ENCODE measurements at regions not wholly inside any gene's neighbourhood (a gene's known extent, or its start where the extent isn't known, plus 50 kb on each side); places are given as distances from the start of the nearest gene placed in this dataset.
"Not testable (repeated sequence)": the region's sequence is repeated elsewhere in the genome, so short reads cannot be mapped to it uniquely, and the experiment has no call there.

DNA sequence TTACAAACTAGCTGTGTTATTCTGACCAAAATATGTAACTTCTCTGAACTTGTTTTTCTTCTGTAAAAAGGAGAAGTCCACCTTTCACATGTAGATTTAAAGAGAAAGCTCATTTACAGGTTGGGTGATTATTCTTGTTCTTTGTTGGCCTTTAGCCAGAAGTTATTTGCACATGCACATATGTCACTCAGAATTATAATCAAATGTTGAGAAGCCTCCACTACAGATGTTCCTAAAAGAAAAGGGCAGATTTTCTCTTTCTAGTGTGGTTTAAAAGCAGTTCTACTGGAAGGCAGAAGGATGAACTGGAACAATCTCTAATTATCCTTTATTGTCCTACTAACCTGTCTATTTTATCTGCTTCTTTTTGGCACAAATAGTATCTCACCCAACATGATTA lies 209.8 kb upstream of the ELAVL2 start:
- Histone ChIP-seq H3K27me3 (no peaks in the 10 kb centered on the region), H3K4me1 (no peaks in the 10 kb centered on the region), H3K9me3 (no peaks in the 10 kb centered on the region), H3K4me3 (replicated peaks in 1 of 3) (no peak overlapping the region), H3K36me3 (no peaks in the 10 kb centered on the region), H3K27ac (no peak overlapping the region)
- no peak for DNase-seq
- no peak for TF ChIP-seq POLR2A (IDR thresholded peaks at IDR 0.05)
- TF ChIP-seq CTCF (IDR thresholded peaks at IDR 0.05) = no peak
- intact Hi-C loops (cut with DNase I) = no loop called here

- 78 to 82% methylated on average over 6 of the region's 6 CpGs for WGBS, 2 donors
- Histone ChIP-seq H3K27me3 (no peaks in the 10 kb centered on the region), H3K4me1 (no peaks in the 10 kb centered on the region), H3K36me3 (no peaks in the 10 kb centered on the region), H3K27ac (no peak overlapping the region), H3K4me3 (replicated peaks in 1 of 3) (no peak overlapping the region), H3K9me3 (no peaks in the 10 kb centered on the region)
- intact Hi-C loops (cut with DNase I) = no loop called here
- TF ChIP-seq POLR2A (IDR thresholded peaks at IDR 0.05) (no peak), CTCF (IDR thresholded peaks at IDR 0.05) (no peak)
- no peak for DNase-seq
Observed at GRCh38 chr9:24011881-24012280, 185.8 kb upstream of the ELAVL2 start.

DNA sequence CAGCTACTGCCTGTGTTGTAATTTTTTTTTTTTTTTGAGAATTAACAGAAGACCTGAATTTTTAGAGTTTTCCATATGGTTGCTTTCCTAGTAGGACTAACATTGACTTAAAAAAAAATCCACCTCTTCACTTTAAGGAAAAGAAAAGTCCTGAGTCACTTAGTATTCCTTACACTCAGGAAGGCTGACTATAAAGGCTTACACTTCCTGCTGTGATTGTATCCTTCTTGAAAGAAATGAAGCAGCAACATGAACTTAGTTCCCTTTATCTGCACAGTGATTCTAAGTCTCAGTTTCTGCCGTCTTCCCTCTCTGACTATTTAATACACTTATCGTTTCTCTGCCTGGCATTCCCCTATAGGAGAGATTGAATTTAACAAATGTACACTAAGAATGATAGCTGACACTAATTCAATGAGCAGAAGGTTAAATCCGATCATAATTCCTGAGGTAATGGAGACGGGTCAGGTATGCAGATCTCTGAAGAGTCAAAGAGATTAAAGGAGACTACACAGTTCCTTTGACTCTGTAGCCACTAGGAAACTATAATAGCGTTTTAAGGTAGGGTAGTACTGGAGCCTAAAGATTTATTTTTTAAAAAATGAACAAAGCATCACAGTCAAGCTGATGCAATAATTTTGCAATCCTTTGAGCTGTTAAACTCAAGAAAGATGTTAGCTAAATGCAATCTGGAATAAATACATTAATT lies 185.1 kb upstream of the ELAVL2 start:
- H3K27me3 ChIP-seq = no peaks in the 10 kb centered on the region
- H3K27ac ChIP-seq = no peak overlapping the region
- TF ChIP-seq CTCF (IDR thresholded peaks at IDR 0.05) (no peak), POLR2A (IDR thresholded peaks at IDR 0.05) (no peak)
- H3K4me1 ChIP-seq = no peaks in the 10 kb centered on the region
- WGBS, 2 donors = 64 to 68% methylated on average over 5 of the region's 5 CpGs
- H3K9me3 ChIP-seq = no peaks in the 10 kb centered on the region
- DNase-seq = no peak
- no peak overlapping the region for H3K4me3 ChIP-seq (replicated peaks in 1 of 3)
- no peaks in the 10 kb centered on the region for H3K36me3 ChIP-seq
- intact Hi-C loops (cut with DNase I) = no loop called here

- H3K27me3 ChIP-seq = no peaks in the 10 kb centered on the region
Observed at GRCh38 chr9:24009322-24009721, 183.3 kb upstream of the ELAVL2 start.

GRCh38 chr9:24007185-24007584 lies 181.1 kb upstream of the ELAVL2 start:
- intact Hi-C loops (cut with DNase I) = no loop called here
- no peaks in the 10 kb centered on the region for H3K27me3 ChIP-seq
- no peak for DNase-seq
- no peak overlapping the region for H3K4me3 ChIP-seq (replicated peaks in 1 of 3)
- TF ChIP-seq CTCF (IDR thresholded peaks at IDR 0.05) (no peak), POLR2A (IDR thresholded peaks at IDR 0.05) (no peak)
- 62 to 91% methylated on average over 1 of the region's 1 CpG for WGBS, 2 donors
- no peak overlapping the region for H3K27ac ChIP-seq
- H3K36me3 ChIP-seq = no peaks in the 10 kb centered on the region
- H3K4me1 ChIP-seq = no peaks in the 10 kb centered on the region
- H3K9me3 ChIP-seq = no peaks in the 10 kb centered on the region

More at GRCh38 chr9:24009322-24009721, 183.3 kb upstream of the ELAVL2 start:
- H3K4me3 ChIP-seq (replicated peaks in 1 of 3) = no peak overlapping the region
- H3K4me1 ChIP-seq = no peaks in the 10 kb centered on the region
- 83 to 90% methylated on average over 2 of the region's 2 CpGs for WGBS, 2 donors
- H3K36me3 ChIP-seq = no peaks in the 10 kb centered on the region
- no peak for TF ChIP-seq CTCF (IDR thresholded peaks at IDR 0.05)
- intact Hi-C loops (cut with DNase I) = no loop called here
- no peak for DNase-seq
- H3K27ac ChIP-seq = no peak overlapping the region
- H3K9me3 ChIP-seq = no peaks in the 10 kb centered on the region

DNA sequence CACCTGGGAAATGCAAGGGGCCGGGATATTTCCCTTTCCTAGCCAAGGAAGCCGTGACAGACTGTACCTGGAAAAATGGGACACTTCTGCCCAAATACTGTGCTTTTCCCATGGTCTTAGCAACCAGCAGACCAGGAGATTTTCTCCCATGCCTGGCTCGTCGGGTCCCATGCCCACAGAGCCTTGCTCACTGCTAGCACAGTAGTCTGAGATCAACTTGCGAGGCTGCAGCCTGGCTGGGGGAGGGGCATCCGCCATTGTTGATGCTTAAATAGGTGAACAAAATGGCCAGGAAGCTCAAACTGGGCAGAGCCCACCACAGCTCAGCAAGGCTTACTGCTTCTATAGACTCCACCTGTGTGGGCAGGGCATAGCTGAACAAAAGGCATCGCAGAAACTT lies 165.8 kb upstream of the ELAVL2 start:
- WGBS, 2 donors = 95 to 96% methylated on average over 7 of the region's 7 CpGs

More for the DNA sequence above, 165.8 kb upstream of the ELAVL2 start:
- H3K27me3 ChIP-seq; intact Hi-C loops (cut with DNase I); H3K4me1 ChIP-seq; H3K36me3 ChIP-seq; H3K27ac ChIP-seq; H3K9me3 ChIP-seq; DNase-seq; H3K4me3 ChIP-seq (replicated peaks in 1 of 3): not testable (repeated sequence)
